Osteoblast (primary cell): ENCODE measurements at regions not wholly inside any gene's neighbourhood (a gene's known extent, or its start where the extent isn't known, plus 50 kb on each side); places are given as distances from the start of the nearest gene placed in this dataset.
A peak's percentile ranks its signal among the peaks of the same experiment; 100 is the strongest.

Experiments
- DNase-seq: peaks from one replicate; pipeline ENCODE4 v3.0.0; 2011; ENCODE audit warnings: low spot score, mixed read lengths; ENCODE audit not compliant: insufficient read length; ENCODE audit errors: missing footprints
- H2AFZ ChIP-seq: 2 replicates; pipeline ENCODE4 v1.6.0; 2011; ENCODE audit warnings: mild to moderate bottlenecking, low read length
- H3K27ac ChIP-seq: 2 replicates; pipeline ENCODE4 v1.5.1; 2011; ENCODE audit warnings: mild to moderate bottlenecking, low read depth, low read length, moderate library complexity
- H3K27me3 ChIP-seq: 2 replicates; pipeline ENCODE4 v1.6.0; 2012; ENCODE audit warnings: mild to moderate bottlenecking, control low read depth, inconsistent platforms, low read length, moderate library complexity; ENCODE audit not compliant: insufficient read depth
- H3K36me3 ChIP-seq: 2 replicates; pipeline ENCODE4 v1.5.1; 2011; ENCODE audit warnings: mild to moderate bottlenecking, low read length, control low read depth, moderate library complexity; ENCODE audit not compliant: insufficient read depth
- H3K4me1 ChIP-seq: 2 replicates; pipeline ENCODE4 v1.5.1; 2011; ENCODE audit warnings: mild to moderate bottlenecking, low read length, control low read depth, moderate library complexity; ENCODE audit not compliant: insufficient read depth
- H3K4me2 ChIP-seq: 2 replicates; pipeline ENCODE4 v1.6.0; 2011; ENCODE audit warnings: mild to moderate bottlenecking, low read length; ENCODE audit not compliant: insufficient read depth
- H3K4me3 ChIP-seq: fragments of 200-600 bp; sonication (generic); 3 replicates; pipeline ENCODE4 v1.5.1; 2012; ENCODE audit warnings: mild to moderate bottlenecking, low read length, inconsistent platforms; ENCODE audit not compliant: insufficient read depth
- H3K79me2 ChIP-seq: 2 replicates; pipeline ENCODE4 v1.6.0; 2012; ENCODE audit warnings: mild to moderate bottlenecking, low read length, control low read depth, inconsistent platforms; ENCODE audit not compliant: insufficient read depth
- H3K9me3 ChIP-seq: 2 replicates; pipeline ENCODE4 v1.5.1; 2011; ENCODE audit warnings: low read depth, low read length, control low read depth
- H4K20me1 ChIP-seq: 2 replicates; pipeline ENCODE4 v1.6.0; 2012; ENCODE audit warnings: mild to moderate bottlenecking, low read length, control low read depth; ENCODE audit not compliant: insufficient read depth
- CTCF ChIP-seq: IDR thresholded peaks from 2 replicates; pipeline ENCODE4 v1.5.1; 2011; ENCODE audit warnings: mild to moderate bottlenecking, low read depth, low read length, moderate library complexity; ENCODE audit errors: extremely low read depth

GRCh38 chr3:115375362-115375761, 228.3 kb upstream of the ZBTB20 start:
- no peaks in the 10 kb centered on the region for H3K27me3 ChIP-seq
- no peak for DNase-seq
- H3K4me2 ChIP-seq, result no peak overlapping the region
- H4K20me1 ChIP-seq, result no peaks in the 10 kb centered on the region
- no peaks in the 10 kb centered on the region for H3K36me3 ChIP-seq
- no peak overlapping the region for H3K4me3 ChIP-seq
- no peaks in the 10 kb centered on the region for H3K79me2 ChIP-seq
- no peaks in the 10 kb centered on the region for H3K9me3 ChIP-seq
- H3K4me1 ChIP-seq, result no peaks in the 10 kb centered on the region
- no peak overlapping the region for H3K27ac ChIP-seq
- TF ChIP-seq CTCF, result no peak
- no peak overlapping the region for H2AFZ ChIP-seq

DNA sequence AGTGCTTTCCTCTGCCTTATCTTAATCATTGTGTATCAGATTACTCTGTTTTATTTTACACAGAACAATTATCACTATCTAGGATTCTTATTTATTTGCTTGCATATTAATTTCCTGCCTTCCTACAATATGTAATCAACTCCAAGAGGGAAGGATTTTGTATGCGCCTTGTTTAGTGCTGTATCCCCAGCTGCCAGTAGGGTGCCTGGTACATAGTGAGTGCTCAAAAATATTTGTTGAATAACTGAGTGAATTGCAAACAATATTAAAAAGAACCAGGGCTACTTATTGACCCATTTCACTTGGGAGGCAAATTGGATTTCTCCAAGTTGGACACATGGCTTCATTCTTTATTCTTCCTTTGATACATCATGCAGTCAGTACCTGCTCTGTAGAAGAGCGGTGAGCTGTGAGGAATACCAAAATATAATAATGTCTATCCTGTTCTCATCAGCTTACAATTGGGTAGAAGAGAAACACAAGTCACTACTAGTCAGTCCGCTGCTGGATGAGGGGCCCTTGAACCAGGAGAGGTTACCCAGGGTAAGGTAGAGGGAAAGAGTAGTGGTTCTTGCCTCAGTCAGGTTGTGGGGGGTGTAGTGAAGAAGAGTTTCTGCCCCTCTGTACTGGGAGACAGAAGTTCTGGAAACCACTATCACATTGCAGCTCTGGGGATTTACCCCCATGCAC, 233.9 kb upstream of the ZBTB20 start:
- peak overlapping the region; percentile 41 for H3K27ac ChIP-seq
- no peaks in the 10 kb centered on the region for H3K9me3 ChIP-seq
- peak overlapping the region; percentile 49 for H2AFZ ChIP-seq
- H3K4me1 ChIP-seq, result peaks cover 25% of the 10 kb centered on the region
- DNase-seq, result no peak
- peak overlapping the region; percentile 26 for H3K4me2 ChIP-seq
- H3K27me3 ChIP-seq, result no peaks in the 10 kb centered on the region
- H3K36me3 ChIP-seq, result no peaks in the 10 kb centered on the region
- H3K79me2 ChIP-seq, result no peaks in the 10 kb centered on the region
- H4K20me1 ChIP-seq, result no peaks in the 10 kb centered on the region
- no peak overlapping the region for H3K4me3 ChIP-seq
- TF ChIP-seq CTCF, result peak; percentile 23

DNA sequence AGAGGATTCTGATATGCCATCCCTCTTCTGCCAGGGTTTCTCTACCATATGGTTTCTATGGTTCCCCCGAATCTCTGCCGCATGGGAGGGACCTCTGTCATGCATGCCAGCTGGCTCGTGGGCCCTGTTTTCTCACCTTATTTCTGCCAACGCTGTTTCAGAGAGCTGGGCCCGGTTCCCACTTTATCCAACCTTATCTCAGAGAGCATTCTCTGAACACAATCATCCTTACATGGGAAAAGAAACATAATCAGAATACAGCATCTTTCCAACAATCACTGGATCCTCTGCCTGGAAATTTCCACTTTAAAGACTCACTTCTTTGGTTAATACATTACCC, 234.5 kb upstream of the ZBTB20 start:
- Histone ChIP-seq H3K4me3 (no peak overlapping the region), H3K9me3 (no peaks in the 10 kb centered on the region), H2AFZ (peak overlapping the region; percentile 49), H3K79me2 (no peaks in the 10 kb centered on the region), H3K4me1 (peaks cover 25% of the 10 kb centered on the region), H3K27ac (peak overlapping the region; percentile 41), H3K27me3 (no peaks in the 10 kb centered on the region), H3K36me3 (no peaks in the 10 kb centered on the region), H4K20me1 (no peaks in the 10 kb centered on the region), H3K4me2 (peak overlapping the region; percentile 26)
- no peak for DNase-seq
- no peak for TF ChIP-seq CTCF

DNA sequence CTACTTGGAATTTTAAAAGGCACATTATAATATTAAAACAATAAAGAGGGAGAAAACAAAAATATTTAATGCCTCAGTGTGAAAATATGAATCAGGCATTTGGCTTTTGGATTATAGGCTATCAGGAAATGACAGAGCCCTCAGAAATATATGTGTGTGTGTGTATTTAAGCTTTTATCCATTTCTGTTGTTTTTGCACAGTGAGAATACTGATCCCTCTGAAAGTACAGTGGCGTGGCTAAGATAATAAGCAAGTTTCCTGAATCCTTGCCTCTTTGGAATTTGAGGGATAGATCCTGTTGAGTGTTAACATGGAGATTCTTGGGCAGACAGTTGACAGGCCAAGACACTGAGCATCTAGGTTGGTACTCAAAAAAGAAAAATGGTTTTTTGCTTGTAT, 234.8 kb upstream of the ZBTB20 start:
- Histone ChIP-seq H3K27me3 (no peaks in the 10 kb centered on the region), H3K4me2 (peak overlapping the region; percentile 26), H3K4me1 (peaks cover 25% of the 10 kb centered on the region), H3K79me2 (no peaks in the 10 kb centered on the region), H3K27ac (peak overlapping the region; percentile 41), H3K9me3 (no peaks in the 10 kb centered on the region), H4K20me1 (no peaks in the 10 kb centered on the region), H3K4me3 (no peak overlapping the region), H2AFZ (peak overlapping the region; percentile 84), H3K36me3 (no peaks in the 10 kb centered on the region)
- no peak for DNase-seq
- no peak for TF ChIP-seq CTCF
